ENCODE measurements at regions not wholly inside any gene's neighbourhood (a gene's known extent, or its start where the extent isn't known, plus 50 kb on each side); places are given as distances from the start of the nearest gene placed in this dataset.
A peak's percentile ranks its signal among the peaks of the same experiment; 100 is the strongest.
"Not testable (repeated sequence)": the region's sequence is repeated elsewhere in the genome, so short reads cannot be mapped to it uniquely, and the experiment has no call there.

- no peak overlapping the region for H3K4me3 ChIP-seq (ENCODE audit: low read depth, low read length)
- TF ChIP-seq, protein P1, sequence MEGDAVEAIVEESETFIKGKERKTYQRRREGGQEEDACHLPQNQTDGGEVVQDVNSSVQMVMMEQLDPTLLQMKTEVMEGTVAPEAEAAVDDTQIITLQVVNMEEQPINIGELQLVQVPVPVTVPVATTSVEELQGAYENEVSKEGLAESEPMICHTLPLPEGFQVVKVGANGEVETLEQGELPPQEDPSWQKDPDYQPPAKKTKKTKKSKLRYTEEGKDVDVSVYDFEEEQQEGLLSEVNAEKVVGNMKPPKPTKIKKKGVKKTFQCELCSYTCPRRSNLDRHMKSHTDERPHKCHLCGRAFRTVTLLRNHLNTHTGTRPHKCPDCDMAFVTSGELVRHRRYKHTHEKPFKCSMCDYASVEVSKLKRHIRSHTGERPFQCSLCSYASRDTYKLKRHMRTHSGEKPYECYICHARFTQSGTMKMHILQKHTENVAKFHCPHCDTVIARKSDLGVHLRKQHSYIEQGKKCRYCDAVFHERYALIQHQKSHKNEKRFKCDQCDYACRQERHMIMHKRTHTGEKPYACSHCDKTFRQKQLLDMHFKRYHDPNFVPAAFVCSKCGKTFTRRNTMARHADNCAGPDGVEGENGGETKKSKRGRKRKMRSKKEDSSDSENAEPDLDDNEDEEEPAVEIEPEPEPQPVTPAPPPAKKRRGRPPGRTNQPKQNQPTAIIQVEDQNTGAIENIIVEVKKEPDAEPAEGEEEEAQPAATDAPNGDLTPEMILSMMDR (conservative IDR thresholded peaks at IDR 0.05; ENCODE audit: low read depth, low read length), result peak; percentile 67
- DNase-seq (ENCODE audit: low read depth), result peak; percentile 9
Observed at GRCh38 chr6:73985891-73986290, 289.9 kb downstream of the CD109 start.

GRCh38 chr6:73984571-73985210, 288.7 kb downstream of the CD109 start:
- no peak overlapping the region for H3K4me3 ChIP-seq (ENCODE audit: low read depth, low read length)
- TF ChIP-seq, protein P1 (conservative IDR thresholded peaks at IDR 0.05; ENCODE audit: low read depth, low read length), result no peak
- DNase-seq (ENCODE audit: low read depth), result no peak

DNA sequence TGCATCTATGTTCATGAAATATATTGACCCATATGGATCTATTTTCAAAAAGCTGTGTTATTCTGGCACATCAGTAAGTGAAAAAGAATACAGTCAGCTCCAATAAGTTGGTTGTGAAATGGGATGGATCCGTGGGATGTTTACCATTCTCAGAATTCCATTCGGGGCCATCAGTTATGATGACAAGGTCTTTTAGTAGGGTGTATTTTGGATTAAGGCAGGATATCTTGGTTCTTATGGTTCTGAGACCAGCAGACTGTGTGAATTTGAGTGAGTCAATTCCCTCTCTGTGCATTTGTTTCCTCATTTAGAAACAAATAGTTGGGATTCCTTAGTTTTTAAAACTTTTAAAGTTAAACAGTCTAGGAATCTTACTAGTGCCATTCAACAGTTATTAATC, 287.4 kb downstream of the CD109 start:
- H3K4me3 ChIP-seq (ENCODE audit: low read depth, low read length), result no peak overlapping the region
- no peak for DNase-seq (ENCODE audit: low read depth)
- TF ChIP-seq, protein P1 (conservative IDR thresholded peaks at IDR 0.05; ENCODE audit: low read depth, low read length), result no peak

GRCh38 chr6:73980096-73980495, 284.1 kb downstream of the CD109 start:
- H3K4me3 ChIP-seq (ENCODE audit: low read depth, low read length), result no peak overlapping the region
- TF ChIP-seq, protein P1 (conservative IDR thresholded peaks at IDR 0.05; ENCODE audit: low read depth, low read length), result no peak

DNA sequence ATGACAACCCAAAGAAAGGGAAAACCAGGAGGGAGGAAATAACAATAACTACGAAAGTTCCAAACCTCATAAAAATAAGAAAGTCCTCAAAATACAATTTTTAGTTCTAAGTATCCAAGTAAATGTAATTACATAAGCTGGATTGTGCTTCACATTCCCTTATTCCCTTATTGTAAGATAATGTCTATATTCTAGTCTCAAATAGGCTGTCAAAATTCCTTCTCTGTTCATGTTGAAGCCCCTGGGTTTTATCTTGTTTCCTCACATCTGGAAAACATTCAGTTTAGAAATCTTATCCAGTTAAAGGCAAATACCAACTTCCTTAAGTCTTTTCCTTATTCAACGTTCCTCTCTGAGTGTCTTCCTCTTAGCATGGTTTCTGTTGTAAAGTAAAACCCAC, 282.3 kb downstream of the CD109 start:
- H3K4me3 ChIP-seq (ENCODE audit: low read depth, low read length), result no peak overlapping the region
- no peak for DNase-seq (ENCODE audit: low read depth)
- TF ChIP-seq, protein P1 (conservative IDR thresholded peaks at IDR 0.05; ENCODE audit: low read depth, low read length), result no peak

More at GRCh38 chr6:73980096-73980495, 284.1 kb downstream of the CD109 start:
- DNase-seq (ENCODE audit: low read depth), result no peak

DNA sequence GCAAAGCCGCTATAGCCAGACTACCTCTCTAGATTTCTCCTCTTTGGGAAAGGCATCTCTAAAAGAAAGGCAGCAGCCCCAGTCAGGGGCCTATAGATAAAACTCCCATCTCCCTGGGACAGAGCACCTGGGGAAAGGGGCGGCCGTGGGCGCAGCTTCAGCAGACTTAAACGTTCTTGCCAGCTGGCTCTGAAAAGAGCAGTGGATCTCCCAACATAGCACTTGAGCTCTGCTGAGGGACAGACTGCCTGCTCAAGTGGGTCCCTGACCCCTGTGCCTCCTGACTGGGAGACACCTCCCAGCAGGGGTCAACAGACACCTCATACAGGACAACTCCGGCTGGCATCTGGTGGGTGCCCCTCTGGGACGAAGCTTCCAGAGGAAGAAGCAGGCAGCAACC, 276.5 kb downstream of the CD109 start:
- not testable (repeated sequence) for H3K4me3 ChIP-seq (ENCODE audit: low read depth, low read length); DNase-seq (ENCODE audit: low read depth)

DNA sequence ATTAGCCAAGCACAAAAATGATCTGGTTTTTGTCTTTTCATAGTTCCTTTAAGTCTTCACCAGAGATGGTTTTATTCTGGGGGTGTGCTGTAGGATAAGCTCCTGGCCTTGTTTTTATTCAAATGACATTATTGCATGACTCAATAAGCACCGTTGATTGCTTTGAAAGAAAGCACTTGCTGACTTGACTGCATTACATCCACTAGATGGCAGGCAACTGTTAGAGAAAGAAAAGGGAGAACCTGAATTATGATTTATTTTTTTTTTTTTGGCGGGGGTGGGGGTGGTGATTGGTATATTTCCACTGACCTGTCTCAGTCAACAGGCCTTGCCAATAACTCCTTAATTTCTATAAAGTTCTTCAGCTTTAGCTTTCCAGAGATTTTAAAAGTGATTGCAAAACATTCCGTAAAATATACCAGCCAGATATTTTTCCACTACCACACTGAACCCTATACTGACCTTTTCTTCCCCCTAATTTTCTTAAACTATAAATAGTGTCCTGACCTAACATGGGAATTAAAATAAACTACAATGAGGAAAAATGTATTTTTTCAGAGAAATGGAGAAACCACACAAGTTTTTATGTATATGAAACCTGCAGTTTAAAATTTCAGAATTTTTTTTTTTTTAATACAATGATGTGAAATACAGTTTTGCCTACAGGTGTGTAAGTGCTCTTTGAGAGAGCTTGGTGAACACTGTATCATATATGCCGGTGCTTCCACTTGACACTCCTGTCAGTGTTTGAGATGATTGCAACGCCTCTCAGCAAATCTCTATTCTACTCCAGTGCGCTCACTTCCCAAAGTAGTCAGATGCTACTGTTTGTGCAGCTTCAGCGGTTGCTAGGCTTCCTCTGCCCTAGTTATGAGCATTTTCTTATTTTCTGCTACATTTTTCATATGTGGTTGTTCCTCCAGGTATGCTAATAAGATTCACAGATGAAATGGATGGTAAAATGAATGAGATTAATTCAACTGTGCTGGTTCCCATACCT, 274.3 kb downstream of the CD109 start:
- DNase-seq (ENCODE audit: low read depth), result no peak
- TF ChIP-seq, protein P1 (conservative IDR thresholded peaks at IDR 0.05; ENCODE audit: low read depth, low read length), result peak; percentile 75

More for the DNA sequence above, 274.3 kb downstream of the CD109 start:
- no peak overlapping the region for H3K4me3 ChIP-seq (ENCODE audit: low read depth, low read length)
